Gastrocnemius medialis (tissue), 4 donors: ENCODE measurements at regions not wholly inside any gene's neighbourhood (a gene's known extent, or its start where the extent isn't known, plus 50 kb on each side); places are given as distances from the start of the nearest gene placed in this dataset.

Experiments
- CTCF ChIP-seq, 5 experiments: fragments of 450-650 bp in 3 of 5; fragments of 200-600 bp in 2 of 5; sonication (generic) in 2 of 5; IDR thresholded peaks in 4 of 5; conservative IDR thresholded peaks in 1 of 5; 1 replicate in 4 of 5; 2 replicates in 1 of 5; pipeline ENCODE4 v1.5.1; 2016 to 2019; ENCODE audit warnings: antibody characterized with exemption in 5 of 5, mild to moderate bottlenecking in 3 of 5, moderate library complexity in 3 of 5
- POLR2A ChIP-seq, 2 donors: fragments of 450-650 bp; IDR thresholded peaks; one replicate each; pipeline ENCODE4 v1.6.1; 2017; ENCODE audit warnings: antibody characterized with exemption in 2 of 2, mild to moderate bottlenecking in 2 of 2, moderate library complexity in 2 of 2

GRCh38 chr6:134844120-134844519 is 105.8 kb downstream of the ALDH8A1 start:
- no peak for TF ChIP-seq CTCF (IDR thresholded peaks at IDR 0.05 in 4 of 5, conservative IDR thresholded peaks at IDR 0.05 in 1 of 5)
- no peak for TF ChIP-seq POLR2A (IDR thresholded peaks at IDR 0.05)
